ENCODE measurements at regions not wholly inside any gene's neighbourhood (a gene's known extent, or its start where the extent isn't known, plus 50 kb on each side); places are given as distances from the start of the nearest gene placed in this dataset.
"Not testable (repeated sequence)": the region's sequence is repeated elsewhere in the genome, so short reads cannot be mapped to it uniquely, and the experiment has no call there.

DNA sequence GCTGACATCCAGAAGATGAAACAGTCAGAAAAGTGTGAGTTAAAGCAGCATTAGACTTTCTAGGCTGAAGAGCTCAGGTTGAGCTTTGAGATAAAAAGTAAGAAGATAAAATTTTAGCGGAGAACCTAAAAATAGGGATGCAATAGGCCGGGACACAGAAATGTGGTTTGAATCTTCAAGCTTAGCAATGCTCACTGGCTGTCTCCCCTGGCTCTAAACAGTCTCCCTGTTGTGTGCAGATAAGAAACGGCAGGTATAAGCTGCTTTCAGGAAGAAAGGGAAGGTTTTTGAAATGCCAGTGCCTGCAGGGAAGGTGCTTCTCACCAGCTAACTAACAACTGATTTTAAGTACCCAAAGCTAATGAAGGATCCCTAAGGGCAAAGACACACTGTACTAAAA is 718.7 kb upstream of the SGO1 start:
- DNase-seq, result no peak

GRCh38 chr3:20898962-20899361 is 713.0 kb upstream of the SGO1 start:
- no peak for DNase-seq

GRCh38 chr3:20890111-20890519 is 704.1 kb upstream of the SGO1 start:
- no peak for DNase-seq

DNA sequence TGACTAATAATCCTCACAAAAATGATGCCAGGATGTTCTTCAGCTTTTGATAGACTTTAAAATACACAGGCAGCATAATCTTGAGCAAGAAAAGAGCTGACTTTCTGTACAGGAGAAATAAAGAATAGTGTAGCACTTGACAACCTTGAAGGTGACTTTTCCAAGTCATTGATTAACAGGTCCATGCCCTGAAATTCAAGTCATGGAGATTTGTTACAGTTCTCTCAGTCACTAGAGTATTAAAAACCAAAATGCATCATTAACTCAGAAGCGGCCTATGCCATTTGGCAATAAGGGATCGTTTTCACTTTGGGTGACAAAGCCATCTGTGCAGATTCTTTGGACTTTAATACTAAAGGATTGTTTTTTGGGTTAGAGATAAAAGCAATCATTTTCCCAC is 692.7 kb upstream of the SGO1 start:
- no peak for DNase-seq

- no peak for DNase-seq
Measured at GRCh38 chr3:20873235-20873634, 687.2 kb upstream of the SGO1 start.

DNA sequence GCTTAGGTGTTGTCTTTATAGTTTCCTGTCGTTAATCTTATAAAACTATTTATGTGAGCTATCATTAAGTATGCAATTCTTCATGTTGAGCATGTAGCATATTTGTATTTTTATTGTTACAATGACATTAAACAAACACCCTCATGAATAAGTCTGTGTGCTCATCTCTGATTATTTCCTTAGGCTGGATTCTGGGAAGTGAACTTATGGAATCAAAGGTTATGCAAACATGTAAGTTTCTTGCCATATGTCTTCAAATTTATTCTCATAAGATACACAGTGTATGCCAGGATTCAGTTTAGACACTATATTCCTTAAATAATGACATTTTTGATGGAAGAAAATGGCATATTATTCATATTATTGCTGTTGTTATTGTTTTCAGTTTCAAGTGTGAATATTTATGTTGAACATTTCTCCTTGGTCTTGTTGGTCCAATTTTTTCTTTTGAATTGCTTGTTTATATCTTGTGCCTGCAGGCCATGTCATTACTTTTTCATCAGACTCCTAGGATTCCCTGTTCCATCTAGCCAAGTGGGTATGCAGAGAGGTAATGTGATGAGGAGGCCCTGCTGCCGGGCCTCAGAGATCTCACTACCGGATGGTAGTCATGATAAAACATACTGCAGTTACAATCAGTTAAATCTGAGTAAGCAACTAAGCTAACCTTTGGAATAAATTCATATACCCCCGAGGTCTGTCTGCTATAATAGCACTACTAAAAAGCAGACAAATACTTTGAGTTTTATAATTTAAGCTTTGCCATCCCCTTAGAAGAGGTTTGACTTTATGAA is 684.3 kb upstream of the SGO1 start:
- DNase-seq, result no peak

DNA sequence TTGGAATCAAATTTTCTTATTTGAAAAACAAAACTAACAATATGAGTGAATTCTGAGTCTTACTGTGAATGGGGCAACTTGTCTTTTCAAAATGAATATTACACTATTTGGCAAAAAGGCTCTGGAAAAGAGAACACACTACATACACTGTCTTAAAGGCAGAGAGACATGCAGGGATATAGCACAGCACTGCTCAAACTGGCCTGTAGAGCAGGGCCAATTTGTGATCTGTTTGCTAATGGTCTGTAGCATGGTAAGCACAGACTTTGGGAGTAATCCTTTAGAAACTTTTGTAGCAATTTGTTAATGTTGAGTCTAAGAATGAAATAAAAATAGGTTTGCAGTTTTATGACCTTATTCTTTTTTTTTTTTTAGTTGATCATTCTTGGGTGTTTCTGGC is 679.8 kb upstream of the SGO1 start:
- no peak for DNase-seq

DNA sequence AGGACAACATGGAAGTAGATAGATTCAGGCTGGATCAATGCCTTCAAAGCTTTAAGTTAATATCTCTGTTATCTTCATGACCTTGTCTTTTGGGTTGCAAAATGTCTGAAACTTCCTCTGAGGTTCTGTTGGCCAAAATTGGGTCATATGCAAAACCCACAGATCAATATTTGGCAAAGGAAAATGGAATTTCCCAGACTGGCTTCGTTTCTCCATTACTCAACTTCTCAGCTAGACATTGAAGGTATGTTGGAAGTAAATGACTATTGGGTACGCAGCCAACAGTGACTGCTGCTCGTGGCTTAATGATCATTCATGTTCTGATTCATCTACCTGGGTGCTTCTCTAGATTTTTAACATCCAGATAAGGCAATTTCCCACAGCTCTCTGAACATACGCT is 675.4 kb upstream of the SGO1 start:
- DNase-seq, result no peak

GRCh38 chr3:20857636-20858035 is 671.6 kb upstream of the SGO1 start:
- DNase-seq, result no peak

DNA sequence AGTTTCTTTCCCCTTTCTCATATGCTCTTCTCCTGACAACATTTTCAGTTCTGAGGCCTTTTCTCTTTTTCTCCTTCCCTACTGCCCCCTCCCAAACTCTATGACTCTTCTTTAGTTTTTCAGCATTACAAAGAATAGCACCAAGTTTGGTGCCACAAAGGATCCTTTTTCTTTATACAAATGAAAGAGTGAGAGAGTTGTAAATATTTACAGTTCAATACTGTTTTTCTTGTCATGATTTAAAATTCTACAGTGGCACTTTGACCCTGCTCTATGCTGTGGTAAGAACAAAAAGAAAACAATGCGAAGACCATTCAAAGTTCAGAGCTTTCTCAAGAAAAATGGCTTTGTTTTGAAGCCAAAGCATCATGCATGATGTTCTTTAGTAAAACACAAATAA is 667.9 kb upstream of the SGO1 start:
- DNase-seq, result no peak

DNA sequence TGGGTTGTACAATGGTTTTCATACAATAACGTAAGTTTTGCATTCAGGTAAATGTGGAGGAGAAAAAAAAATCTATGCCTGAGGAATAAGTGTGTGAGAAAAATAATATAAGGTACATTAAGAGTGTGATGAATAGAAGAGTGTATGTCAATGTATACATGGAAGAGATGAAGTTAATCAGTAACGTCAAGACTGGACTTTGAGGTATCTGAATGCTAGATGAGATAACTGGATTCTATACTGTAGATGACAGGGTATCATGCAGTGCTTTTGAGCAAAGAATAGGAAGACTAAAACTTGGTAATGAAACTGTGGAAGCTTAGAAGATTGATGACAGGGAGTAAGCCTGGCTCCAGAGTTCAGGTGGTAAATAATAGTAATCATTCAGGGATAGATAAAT is 666.7 kb upstream of the SGO1 start:
- no peak for DNase-seq

- DNase-seq, result no peak
Measured at GRCh38 chr3:20849975-20850374, 664.0 kb upstream of the SGO1 start.

GRCh38 chr3:20846832-20847231 is 660.8 kb upstream of the SGO1 start:
- no peak for DNase-seq

- no peak for DNase-seq
Measured at GRCh38 chr3:20846066-20846465, 660.1 kb upstream of the SGO1 start.

DNA sequence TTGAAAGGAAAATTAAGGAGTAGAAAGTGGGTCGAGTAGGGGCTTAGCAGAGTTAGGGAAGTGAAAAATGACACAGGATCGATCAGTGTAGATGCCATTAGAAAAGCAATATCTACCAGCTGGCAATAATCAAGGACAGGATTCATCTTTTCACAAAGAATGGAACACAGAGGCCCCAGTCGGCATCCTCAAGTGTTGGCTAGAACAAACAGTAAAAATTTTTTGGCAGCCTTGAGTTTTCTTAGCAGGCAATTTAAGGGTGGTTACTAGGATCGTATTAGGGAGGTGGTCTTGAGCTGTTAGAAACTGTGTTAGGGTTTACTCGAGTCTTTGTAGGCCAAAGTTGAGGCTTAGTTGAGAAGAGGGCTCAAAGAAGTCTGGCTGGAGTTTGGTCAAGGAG is 658.8 kb upstream of the SGO1 start:
- DNase-seq, result no peak

- DNase-seq, result no peak
Measured at GRCh38 chr3:20842594-20843436, 656.8 kb upstream of the SGO1 start.

DNA sequence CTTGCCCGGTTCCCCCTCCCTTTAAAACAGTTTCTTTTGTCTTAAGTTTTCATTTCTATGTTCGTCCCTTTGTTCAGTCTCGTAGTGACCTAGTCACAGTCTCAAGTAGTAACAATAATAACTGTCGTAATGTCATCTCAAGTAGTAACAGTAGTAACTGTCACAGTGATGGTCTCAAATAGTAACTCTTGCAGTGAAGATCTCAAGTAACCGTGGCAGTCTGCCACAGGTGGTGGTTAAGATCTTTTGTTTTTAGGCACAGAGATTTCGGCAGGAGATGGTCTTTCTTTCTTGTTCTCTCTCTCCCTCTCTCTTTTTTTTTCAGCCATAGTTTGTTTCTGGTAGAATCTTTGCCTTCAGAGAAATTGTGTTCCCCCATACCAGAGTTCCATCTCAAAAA is 656.0 kb upstream of the SGO1 start:
- no peak for DNase-seq

DNA sequence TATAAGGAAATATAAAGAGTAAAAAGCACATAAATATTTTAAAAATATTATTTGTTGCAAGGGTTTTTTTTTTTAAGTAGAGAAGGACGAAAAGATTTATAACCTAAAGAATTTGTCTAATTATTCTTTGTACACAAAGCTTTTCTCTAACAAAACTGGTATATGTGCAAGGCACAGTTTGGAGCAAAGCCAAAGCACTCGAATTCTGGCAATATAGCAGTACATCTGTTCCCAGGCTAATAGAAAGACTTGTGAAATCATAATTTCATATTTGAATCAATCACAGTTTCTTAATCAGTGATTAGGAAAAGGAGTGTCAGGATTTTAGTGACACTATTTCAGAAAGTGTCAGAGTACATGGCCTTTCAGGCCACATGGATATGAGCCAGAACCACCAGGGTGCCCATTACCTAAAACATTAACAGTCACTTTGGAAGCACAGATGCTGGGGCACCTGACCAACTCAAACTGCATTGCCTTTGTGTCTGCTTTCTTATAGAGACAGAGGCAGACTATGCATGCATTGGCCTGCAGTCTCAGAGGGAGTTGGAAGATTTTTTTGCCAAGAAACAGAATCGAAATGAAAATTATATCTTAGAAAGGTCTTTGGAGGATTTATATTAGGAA is 651.8 kb upstream of the SGO1 start:
- no peak for DNase-seq

- no peak for DNase-seq
Measured at GRCh38 chr3:20836801-20837200, 650.8 kb upstream of the SGO1 start.

DNA sequence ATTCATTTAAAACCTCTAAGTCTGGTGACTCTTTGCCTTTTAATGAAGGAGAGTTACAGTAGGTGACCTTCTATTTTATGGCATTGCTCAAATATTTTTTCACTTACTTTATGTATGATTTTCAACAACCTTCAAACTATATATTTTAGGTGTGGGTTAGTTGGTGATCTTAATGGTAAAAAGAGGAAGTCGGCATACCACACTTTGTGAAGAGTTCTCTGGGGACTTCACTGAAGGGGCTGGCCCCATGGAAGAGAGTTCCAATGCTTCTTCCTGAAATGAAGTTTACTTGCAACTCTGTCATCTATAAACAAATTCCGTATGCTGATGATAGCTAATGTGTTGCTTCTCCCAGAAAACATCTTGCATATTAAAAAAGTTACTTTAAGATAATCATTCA is 647.0 kb upstream of the SGO1 start:
- DNase-seq, result no peak

- DNase-seq, result no peak
Measured at GRCh38 chr3:20822251-20822650, 636.2 kb upstream of the SGO1 start.

DNA sequence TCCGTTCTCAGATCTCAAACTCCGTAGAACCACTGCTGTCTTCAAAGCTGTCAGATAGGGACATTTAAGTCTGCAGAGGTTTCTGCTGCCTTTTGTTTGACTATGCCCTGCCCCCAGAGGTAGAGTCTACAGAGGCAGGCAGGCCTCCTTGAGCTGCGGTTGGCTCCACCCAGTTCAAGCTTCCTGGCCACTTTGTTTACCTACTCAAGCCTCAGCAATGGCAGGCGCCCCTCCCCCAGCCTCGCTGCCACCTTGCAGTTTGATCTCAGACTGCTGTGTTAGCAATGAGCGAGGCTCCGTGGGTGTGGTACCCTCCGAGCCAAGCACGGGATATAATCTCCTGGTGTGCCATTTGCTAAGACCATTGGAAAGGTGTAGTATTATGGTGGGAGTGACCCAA is 634.9 kb upstream of the SGO1 start:
- not testable (repeated sequence) for DNase-seq

- DNase-seq, result no peak
Measured at GRCh38 chr3:20811631-20812030, 625.6 kb upstream of the SGO1 start.

GRCh38 chr3:20811006-20811405 is 625.0 kb upstream of the SGO1 start:
- no peak for DNase-seq

Measured in stimulated activated CD4-positive, alpha-beta T cell treated with anti-CD3 and anti-CD28 coated beads, Interleukin-2, amount 100 ng/mL, for 24 hours (primary cell).